ENCODE measurements at regions not wholly inside any gene's neighbourhood (a gene's known extent, or its start where the extent isn't known, plus 50 kb on each side); places are given as distances from the start of the nearest gene placed in this dataset.
"Not testable (repeated sequence)": the region's sequence is repeated elsewhere in the genome, so short reads cannot be mapped to it uniquely, and the experiment has no call there.

DNA sequence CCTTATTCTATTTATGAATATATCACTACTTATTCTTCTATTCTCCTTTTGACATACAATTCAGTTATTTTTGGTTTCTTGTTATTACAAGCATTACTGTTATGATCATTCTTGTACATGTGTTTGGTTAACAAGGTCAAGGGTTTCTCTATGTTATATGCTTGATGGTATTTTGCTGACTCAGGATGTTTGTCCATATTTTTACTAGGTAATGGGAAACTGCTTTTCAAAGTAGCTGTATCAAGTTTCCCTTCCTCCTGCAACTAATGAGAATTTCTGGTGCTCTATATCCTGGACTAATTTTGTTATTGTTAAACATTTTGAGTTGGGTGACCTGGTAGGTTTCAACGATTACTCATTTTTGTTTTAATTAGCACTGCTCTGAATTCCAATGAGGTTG is 841.0 kb downstream of the OTOL1 start:
- no peak for ATAC-seq

- ATAC-seq = no peak
Observed at GRCh38 chr3:162338514-162338913, 841.9 kb downstream of the OTOL1 start.

DNA sequence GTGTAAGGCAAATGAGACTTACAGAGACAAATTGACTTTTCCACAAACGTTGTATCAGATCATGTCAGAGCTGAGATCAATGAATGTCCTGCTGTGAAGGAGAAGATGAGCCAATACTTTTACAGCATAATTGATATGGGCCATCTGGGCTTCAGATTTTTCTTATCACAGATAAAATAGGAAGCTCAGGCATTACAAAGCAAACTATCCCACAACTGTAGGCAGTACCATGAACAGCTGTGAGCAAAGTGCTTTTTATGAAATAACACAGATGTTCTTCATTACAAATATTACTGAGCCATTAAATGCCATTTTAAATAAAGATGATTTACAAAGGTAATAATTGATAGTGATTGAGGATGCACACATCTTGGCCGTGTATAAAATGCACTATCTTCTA is 852.3 kb downstream of the OTOL1 start:
- ATAC-seq = no peak

DNA sequence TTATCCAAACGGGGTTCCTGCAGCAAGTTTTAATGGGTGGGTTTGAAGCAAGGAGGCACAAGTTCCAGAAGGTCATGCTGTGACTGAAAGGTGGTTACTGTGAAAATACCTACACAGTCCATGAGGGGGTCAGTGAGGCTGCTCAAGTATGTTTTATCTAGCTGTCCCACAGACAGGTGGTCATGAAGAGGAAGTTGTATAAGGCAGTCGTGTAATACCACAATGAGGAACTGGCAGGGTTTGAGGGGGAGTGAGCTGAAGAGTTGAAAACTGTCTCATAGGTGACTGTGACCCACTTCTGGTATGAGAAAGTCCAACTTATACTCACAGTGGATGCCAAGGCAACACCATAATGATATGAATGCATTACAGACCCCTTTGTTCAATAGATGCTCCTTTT is 856.8 kb downstream of the OTOL1 start:
- no peak for ATAC-seq

GRCh38 chr3:162354356-162354755 is 857.7 kb downstream of the OTOL1 start:
- ATAC-seq = no peak

- ATAC-seq = no peak
Observed at GRCh38 chr3:162365066-162365719, 868.6 kb downstream of the OTOL1 start.

- ATAC-seq = no peak
Observed at GRCh38 chr3:162366166-162366766, 869.7 kb downstream of the OTOL1 start.

- ATAC-seq = no peak
Observed at GRCh38 chr3:162367429-162368260, 871.0 kb downstream of the OTOL1 start.

- no peak for ATAC-seq
Observed at GRCh38 chr3:162368417-162368816, 871.8 kb downstream of the OTOL1 start.

- ATAC-seq = no peak
Observed at GRCh38 chr3:162369306-162369705, 872.7 kb downstream of the OTOL1 start.

DNA sequence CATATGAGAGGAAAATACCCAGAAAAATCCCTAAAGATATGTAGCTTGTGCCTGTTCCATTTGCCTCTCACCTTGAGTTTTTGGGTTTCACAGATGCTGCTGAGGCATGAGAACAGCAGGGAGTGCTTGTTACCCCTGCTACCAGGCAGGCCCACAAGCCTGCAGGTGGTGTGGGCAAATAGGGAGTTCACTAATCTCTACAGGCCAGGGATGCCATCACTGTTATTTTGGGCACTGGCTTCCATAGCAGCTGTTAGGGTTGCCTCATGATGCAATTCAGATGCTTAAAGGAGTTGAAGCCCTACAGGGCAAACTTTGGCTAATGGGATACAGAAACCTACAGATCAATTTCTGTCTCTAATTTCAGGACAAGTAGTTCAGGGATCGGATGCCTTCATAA is 873.5 kb downstream of the OTOL1 start:
- ATAC-seq = no peak

GRCh38 chr3:162376761-162377160 is 880.2 kb downstream of the OTOL1 start:
- ATAC-seq = no peak

GRCh38 chr3:162377608-162378007 is 881.0 kb downstream of the OTOL1 start:
- ATAC-seq = no peak

- ATAC-seq = no peak
Observed at GRCh38 chr3:162385387-162385786, 888.8 kb downstream of the OTOL1 start.

- ATAC-seq = no peak
Observed at GRCh38 chr3:162390891-162391290, 894.3 kb downstream of the OTOL1 start.

DNA sequence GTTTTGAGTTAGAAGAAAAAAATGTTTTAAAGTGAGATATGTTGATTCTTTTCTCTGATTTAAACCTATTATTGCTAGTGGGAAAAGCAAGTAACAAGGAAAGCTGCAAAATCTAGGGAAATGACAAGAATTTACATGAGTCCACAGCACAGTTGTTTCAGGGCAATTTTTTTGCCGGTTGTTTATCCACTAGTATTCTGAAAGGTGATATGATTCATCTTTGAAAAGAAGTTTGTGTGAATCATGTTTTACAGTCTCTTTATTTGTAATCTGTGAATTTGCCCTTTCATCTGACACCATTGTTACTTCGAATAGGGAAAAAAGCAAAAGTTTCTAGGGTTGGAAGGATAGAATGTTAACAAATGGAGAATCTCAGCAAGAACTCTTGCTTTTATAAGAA is 894.7 kb downstream of the OTOL1 start:
- ATAC-seq = no peak

- no peak for ATAC-seq
Observed at GRCh38 chr3:162395496-162395895, 898.9 kb downstream of the OTOL1 start.

GRCh38 chr3:162398554-162398953 is 901.9 kb downstream of the OTOL1 start:
- ATAC-seq = no peak

- ATAC-seq = no peak
Observed at GRCh38 chr3:162400697-162401096, 904.1 kb downstream of the OTOL1 start.

GRCh38 chr3:162411556-162411955 is 914.9 kb downstream of the OTOL1 start:
- not testable (repeated sequence) for ATAC-seq

DNA sequence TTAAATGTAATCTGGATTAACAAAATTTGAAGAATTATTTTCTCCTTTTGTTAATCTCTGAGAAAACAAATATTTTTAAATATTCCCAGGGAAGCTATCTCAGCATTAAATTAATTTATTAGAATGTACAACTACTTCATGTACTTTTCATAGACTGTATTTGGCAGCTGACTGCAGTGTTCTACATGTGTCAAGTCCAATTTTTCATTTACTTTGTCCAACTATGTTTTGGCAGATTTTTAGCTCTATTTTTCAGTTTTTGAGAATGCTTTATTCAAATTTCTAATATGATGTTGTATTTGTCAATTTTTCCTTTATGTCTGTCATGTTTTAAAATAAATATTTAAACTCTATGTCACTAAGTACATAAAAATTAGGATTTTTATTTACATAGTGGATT is 925.1 kb downstream of the OTOL1 start:
- ATAC-seq = no peak

GRCh38 chr3:162428192-162428591 is 931.6 kb downstream of the OTOL1 start:
- ATAC-seq = no peak

DNA sequence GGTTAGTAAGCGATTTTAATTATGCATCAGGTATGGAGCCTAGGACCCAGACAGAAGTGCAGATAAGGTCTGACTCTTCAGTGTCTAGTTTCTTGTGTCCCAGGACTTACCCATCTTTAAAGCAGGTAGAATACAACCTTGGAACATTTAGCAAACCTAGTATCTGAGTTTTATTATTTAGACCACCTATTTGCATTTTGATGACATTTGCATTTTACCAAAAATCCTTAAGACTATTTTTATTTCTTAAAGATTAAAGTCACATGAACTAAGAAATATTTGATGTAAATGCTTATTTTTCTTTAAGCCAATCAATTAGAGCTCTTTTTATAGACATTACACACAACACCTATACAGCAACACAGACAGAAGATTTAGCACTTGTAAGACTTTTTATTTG is 939.1 kb downstream of the OTOL1 start:
- ATAC-seq = no peak

GRCh38 chr3:162436826-162437225 is 940.2 kb downstream of the OTOL1 start:
- ATAC-seq = no peak

Data from activated CD4-positive, CD25-positive, alpha-beta regulatory T cell treated with anti-CD3 and anti-CD28 coated beads, Interleukin-2, amount 50 U/mL, for 24 hours (primary cell).